HS-27A (cell line): ENCODE measurements at regions not wholly inside any gene's neighbourhood (a gene's known extent, or its start where the extent isn't known, plus 50 kb on each side); places are given as distances from the start of the nearest gene placed in this dataset.

ENCODE experiments used
- DNase-seq: peaks from one replicate; pipeline ENCODE4 v3.0.0-alpha.2; 2012; ENCODE audit warnings: low read depth, missing footprints

GRCh38 chr2:221050020-221050795 is 521.9 kb downstream of the EPHA4 start:
- no peak for DNase-seq

- DNase-seq, result no peak
These were observed 520.9 kb downstream of the EPHA4 start for GRCh38 chr2:221051162-221051561.

GRCh38 chr2:221060376-221060775 is 511.7 kb downstream of the EPHA4 start:
- no peak for DNase-seq

- no peak for DNase-seq
These were observed 508.5 kb downstream of the EPHA4 start for GRCh38 chr2:221063568-221063967.

- no peak for DNase-seq
These were observed 507.8 kb downstream of the EPHA4 start for GRCh38 chr2:221064058-221064854.

GRCh38 chr2:221064880-221065279 is 507.2 kb downstream of the EPHA4 start:
- no peak for DNase-seq

GRCh38 chr2:221068123-221068522 is 504.0 kb downstream of the EPHA4 start:
- DNase-seq, result no peak

- no peak for DNase-seq
These were observed 502.0 kb downstream of the EPHA4 start for GRCh38 chr2:221070106-221070505.

GRCh38 chr2:221073326-221074049 is 498.6 kb downstream of the EPHA4 start:
- DNase-seq, result no peak

GRCh38 chr2:221074238-221074637 is 497.9 kb downstream of the EPHA4 start:
- DNase-seq, result no peak

- DNase-seq, result peak; percentile 45
These were observed 496.9 kb downstream of the EPHA4 start for GRCh38 chr2:221075203-221075602.

- no peak for DNase-seq
These were observed 494.9 kb downstream of the EPHA4 start for GRCh38 chr2:221077251-221077650.

- no peak for DNase-seq
These were observed 494.3 kb downstream of the EPHA4 start for GRCh38 chr2:221077799-221078198.

- no peak for DNase-seq
These were observed 486.7 kb downstream of the EPHA4 start for GRCh38 chr2:221085341-221085900.

- no peak for DNase-seq
These were observed 486.2 kb downstream of the EPHA4 start for GRCh38 chr2:221085936-221086335.

- DNase-seq, result no peak
These were observed 484.3 kb downstream of the EPHA4 start for GRCh38 chr2:221087779-221088178.

GRCh38 chr2:221088506-221088905 is 483.6 kb downstream of the EPHA4 start:
- DNase-seq, result no peak

GRCh38 chr2:221095356-221095755 is 476.7 kb downstream of the EPHA4 start:
- DNase-seq, result no peak

GRCh38 chr2:221096706-221097567 is 475.2 kb downstream of the EPHA4 start:
- DNase-seq, result no peak

GRCh38 chr2:221097568-221097915 is 474.6 kb downstream of the EPHA4 start:
- no peak for DNase-seq

GRCh38 chr2:221097949-221098348 is 474.2 kb downstream of the EPHA4 start:
- no peak for DNase-seq
